ENCODE measurements at regions not wholly inside any gene's neighbourhood (a gene's known extent, or its start where the extent isn't known, plus 50 kb on each side); places are given as distances from the start of the nearest gene placed in this dataset.

DNA sequence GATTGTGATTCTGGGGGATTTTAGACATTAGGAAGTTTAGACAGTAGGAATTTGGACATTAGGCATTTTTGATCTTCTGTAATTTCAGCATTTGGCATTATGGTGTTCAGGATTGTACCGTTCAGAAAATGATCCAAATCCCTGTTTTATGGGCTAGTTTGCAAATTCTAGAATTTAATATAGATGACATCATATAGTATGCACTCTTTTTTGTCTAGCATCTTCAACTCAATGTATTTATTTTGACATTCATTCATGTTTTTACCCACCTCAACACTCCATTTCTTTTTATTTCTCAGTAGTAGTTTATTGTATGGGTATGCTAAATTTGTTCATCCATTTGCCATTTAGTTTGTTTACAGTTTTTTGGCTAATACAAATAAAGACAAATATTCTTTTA lies 105.3 kb upstream of the ZPLD1 start:
- DNase-seq (ENCODE audit: low read depth in 1 of 2, low spot score in 1 of 2): no peak
- Histone ChIP-seq H3K27me3 (ENCODE audit: insufficient read depth, poor library complexity, severe bottlenecking) (no peaks in the 10 kb centered on the region), H3K4me3 (replicated peaks; ENCODE audit: insufficient read depth, low read length) (no peak overlapping the region), H3K27ac (replicated peaks) (no peak overlapping the region)
- no peak for TF ChIP-seq REST (IDR thresholded peaks at IDR 0.05; ENCODE audit: insufficient replicate concordance, low read depth)
- no peak for TF ChIP-seq GABPA (IDR thresholded peaks at IDR 0.05; ENCODE audit: low read depth)
- no peak for TF ChIP-seq CTCF (IDR thresholded peaks at IDR 0.05; ENCODE audit: insufficient read depth, low read length)
- TF ChIP-seq SPI1 (IDR thresholded peaks at IDR 0.05; ENCODE audit: borderline replicate concordance, low read depth): no peak
- TF ChIP-seq POLR2AphosphoS5 (IDR thresholded peaks at IDR 0.05; ENCODE audit: low read depth): no peak

DNA sequence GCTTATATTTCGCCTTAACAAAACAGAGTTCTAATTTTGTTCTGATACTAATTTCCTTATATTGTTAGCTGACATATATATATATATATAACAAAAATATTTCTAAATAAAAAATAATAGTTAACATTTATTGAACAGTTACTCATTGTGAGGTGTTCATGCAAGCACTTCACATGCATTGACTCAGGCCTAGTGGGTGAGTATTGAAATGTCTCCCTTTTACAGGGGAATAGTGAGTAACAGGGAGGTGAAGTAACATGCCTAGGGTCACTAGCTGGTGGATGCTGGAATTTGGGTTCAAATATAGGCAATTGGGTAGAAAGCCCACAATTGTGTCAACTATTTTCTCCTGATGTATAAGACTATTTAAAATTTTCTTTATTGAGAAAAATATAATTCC lies 102.6 kb upstream of the ZPLD1 start:
- no peak for DNase-seq (ENCODE audit: low read depth in 1 of 2, low spot score in 1 of 2)
- TF ChIP-seq CTCF (IDR thresholded peaks at IDR 0.05; ENCODE audit: insufficient read depth, low read length) (no peak), GABPA (IDR thresholded peaks at IDR 0.05; ENCODE audit: low read depth) (no peak), SPI1 (IDR thresholded peaks at IDR 0.05; ENCODE audit: borderline replicate concordance, low read depth) (no peak), REST (IDR thresholded peaks at IDR 0.05; ENCODE audit: insufficient replicate concordance, low read depth) (no peak)
- Histone ChIP-seq H3K27ac (replicated peaks) (no peak overlapping the region), H3K4me3 (replicated peaks; ENCODE audit: insufficient read depth, low read length) (no peak overlapping the region), H3K27me3 (ENCODE audit: insufficient read depth, poor library complexity, severe bottlenecking) (no peaks in the 10 kb centered on the region)

DNA sequence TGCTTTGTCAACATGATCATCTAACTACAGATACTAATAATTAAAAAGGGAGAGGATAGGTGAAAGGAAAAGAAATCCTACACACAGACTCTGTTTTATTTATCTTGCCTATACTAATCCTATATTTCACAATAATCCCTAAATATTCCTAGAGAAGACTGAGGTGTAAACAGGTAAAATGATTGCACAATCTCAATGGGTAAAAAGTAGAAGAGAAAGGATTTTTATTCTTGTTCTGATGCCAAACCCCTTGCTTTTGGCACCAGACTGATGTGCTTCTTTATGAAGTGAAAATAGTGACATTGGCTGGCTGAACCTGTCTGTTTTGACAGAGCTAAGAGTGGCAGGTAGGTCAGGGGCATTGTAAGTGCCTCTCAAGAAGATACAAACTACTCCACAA lies 101.9 kb upstream of the ZPLD1 start:
- H3K27ac ChIP-seq (replicated peaks): no peak overlapping the region
- TF ChIP-seq POLR2AphosphoS5 (IDR thresholded peaks at IDR 0.05; ENCODE audit: low read depth) (no peak), REST (IDR thresholded peaks at IDR 0.05; ENCODE audit: insufficient replicate concordance, low read depth) (no peak), GABPA (IDR thresholded peaks at IDR 0.05; ENCODE audit: low read depth) (no peak), CTCF (IDR thresholded peaks at IDR 0.05; ENCODE audit: insufficient read depth, low read length) (no peak), SPI1 (IDR thresholded peaks at IDR 0.05; ENCODE audit: borderline replicate concordance, low read depth) (no peak)
- no peaks in the 10 kb centered on the region for H3K27me3 ChIP-seq (ENCODE audit: insufficient read depth, poor library complexity, severe bottlenecking)
- DNase-seq (ENCODE audit: low read depth in 1 of 2, low spot score in 1 of 2): no peak
- H3K4me3 ChIP-seq (replicated peaks; ENCODE audit: insufficient read depth, low read length): no peak overlapping the region

Data from HL-60 (cell line).